ENCODE measurements at regions not wholly inside any gene's neighbourhood (a gene's known extent, or its start where the extent isn't known, plus 50 kb on each side); places are given as distances from the start of the nearest gene placed in this dataset.

DNA sequence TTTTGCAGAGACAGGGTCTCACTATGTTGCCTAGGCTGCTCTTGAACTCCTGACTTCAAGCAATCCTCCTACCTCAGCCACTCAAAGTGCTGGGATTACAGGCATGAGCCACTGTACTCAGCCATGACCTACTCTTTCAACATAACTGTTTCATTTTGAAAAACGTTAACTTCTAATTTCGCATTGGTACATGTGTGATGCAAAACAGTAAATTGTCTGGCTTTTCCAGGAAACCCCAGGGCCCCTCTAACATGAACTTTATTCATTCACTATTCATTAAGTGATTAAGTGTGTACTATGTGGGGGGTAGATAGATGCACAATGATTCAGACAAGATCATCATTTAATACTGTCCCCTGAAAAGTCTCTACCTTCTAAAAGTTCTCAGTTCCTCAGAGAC lies 364.9 kb downstream of the SS18 start:
- H3K4me2 ChIP-seq, result no peak overlapping the region
- POLR2A ChIA-PET, result no interaction called here
- DNase-seq (ENCODE audit: low read depth in 1 of 2, low spot score in 1 of 2), result no peak
- ATAC-seq, result no peak
- no peaks in the 10 kb centered on the region for H3K4me1 ChIP-seq
- WGBS (ENCODE audit: missing lambda C conversion rate), result 6% methylated on average over 2 of the region's 2 CpGs
- CTCF ChIA-PET, result no interaction called here
- H3K27ac ChIP-seq, result no peak overlapping the region
- TF ChIP-seq RAD21 (conservative IDR thresholded peaks at IDR 0.05 in 1 of 2, IDR thresholded peaks at IDR 0.05 in 1 of 2) (no peak), CEBPB (IDR thresholded peaks at IDR 0.05) (no peak), POLR2AphosphoS2 (conservative IDR thresholded peaks at IDR 0.05; ENCODE audit: low read length) (no peak), KDM5A (IDR thresholded peaks at IDR 0.05) (no peak), EHF (CRISPR knock-in tag; IDR thresholded peaks at IDR 0.05) (no peak), GATA3 (IDR thresholded peaks at IDR 0.05; ENCODE audit: borderline replicate concordance) (no peak), JUNB (IDR thresholded peaks at IDR 0.05) (no peak), MAZ (IDR thresholded peaks at IDR 0.05; ENCODE audit: borderline replicate concordance, low read depth, low read length) (no peak), FOXS1 (CRISPR knock-in tag; IDR thresholded peaks at IDR 0.05) (no peak), ZC3H11A (IDR thresholded peaks at IDR 0.05) (no peak), ZFP36 (IDR thresholded peaks at IDR 0.05; ENCODE audit: borderline replicate concordance, partially characterized antibody) (no peak), NPAS2 (CRISPR knock-in tag; IDR thresholded peaks at IDR 0.05; ENCODE audit: borderline replicate concordance) (no peak)
- TF ChIP-seq, protein P1, sequence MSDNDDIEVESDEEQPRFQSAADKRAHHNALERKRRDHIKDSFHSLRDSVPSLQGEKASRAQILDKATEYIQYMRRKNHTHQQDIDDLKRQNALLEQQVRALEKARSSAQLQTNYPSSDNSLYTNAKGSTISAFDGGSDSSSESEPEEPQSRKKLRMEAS (IDR thresholded peaks at IDR 0.05), result no peak
- no peak overlapping the region for H3K4me3 ChIP-seq
- H3K9me3 ChIP-seq, result no peaks in the 10 kb centered on the region
- FAIRE-seq, result no peak

DNA sequence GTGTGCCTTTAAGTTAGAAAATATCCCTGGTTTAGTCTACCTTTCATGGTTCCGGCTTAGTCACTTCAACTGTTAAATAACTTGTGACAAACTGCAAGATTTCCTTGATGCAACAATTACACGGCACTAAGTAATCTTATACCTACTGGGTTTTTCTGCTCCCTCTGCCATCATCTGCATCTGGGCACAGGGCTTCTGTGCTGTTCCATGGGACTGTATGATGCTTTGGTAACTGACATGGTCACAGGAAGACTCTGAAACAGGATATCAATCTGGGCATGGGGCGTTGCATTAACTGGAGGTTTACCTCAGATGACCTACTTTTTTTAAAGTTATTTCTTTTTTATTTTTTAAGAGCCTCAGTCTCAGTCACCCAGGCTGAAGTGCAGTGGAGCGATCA lies 365.4 kb downstream of the SS18 start:
- ChIA-PET CTCF (no interaction called here), POLR2A (no interaction called here)
- no peak overlapping the region for H3K27ac ChIP-seq
- ATAC-seq, result no peak
- no peak overlapping the region for H3K4me3 ChIP-seq
- FAIRE-seq, result no peak
- TF ChIP-seq CHD2 (IDR thresholded peaks at IDR 0.05; ENCODE audit: low read length, partially characterized antibody) (no peak), RFX5 (IDR thresholded peaks at IDR 0.05) (no peak), JUNB (IDR thresholded peaks at IDR 0.05) (no peak), RNF2 (IDR thresholded peaks at IDR 0.05; ENCODE audit: borderline replicate concordance, low read depth) (no peak), BHLHE40 (IDR thresholded peaks at IDR 0.05; ENCODE audit: low read depth, low read length) (no peak), KDM1A (IDR thresholded peaks at IDR 0.05; ENCODE audit: low read depth) (no peak)
- DNase-seq (ENCODE audit: low read depth in 1 of 2, low spot score in 1 of 2), result no peak
- WGBS (ENCODE audit: missing lambda C conversion rate), result 7% methylated on average over 4 of the region's 4 CpGs
- H3K4me2 ChIP-seq, result no peak overlapping the region
- no peaks in the 10 kb centered on the region for H3K4me1 ChIP-seq
- H3K9me3 ChIP-seq, result no peaks in the 10 kb centered on the region

DNA sequence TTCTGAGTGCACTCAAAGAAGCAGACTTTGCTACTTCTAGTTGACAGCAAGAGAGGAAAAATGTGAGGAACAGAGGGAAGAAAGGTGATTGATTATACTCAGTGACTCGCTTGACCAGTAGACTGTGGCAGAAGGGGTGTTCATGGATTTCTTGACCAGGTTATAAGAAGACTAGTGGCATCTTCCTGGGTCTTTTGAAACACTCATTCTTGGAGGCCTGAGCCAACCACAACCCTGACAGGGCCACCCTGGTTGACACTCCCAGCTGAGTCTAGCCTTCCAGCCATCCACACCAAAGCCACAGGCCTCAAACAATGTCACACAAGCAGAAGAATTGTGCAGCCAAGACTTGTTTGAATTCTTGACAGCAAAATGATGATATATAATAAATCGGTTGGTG lies 366.3 kb downstream of the SS18 start:
- CTCF ChIA-PET, result no interaction called here
- FAIRE-seq (no peak), ATAC-seq (no peak), DNase-seq (ENCODE audit: low read depth in 1 of 2, low spot score in 1 of 2) (no peak)
- POLR2A ChIA-PET, result no interaction called here
- Histone ChIP-seq H3K27ac (no peak overlapping the region), H3K9me3 (no peaks in the 10 kb centered on the region), H3K4me2 (no peak overlapping the region), H3K4me1 (no peaks in the 10 kb centered on the region), H3K4me3 (no peak overlapping the region)
- 0% methylated on average over 2 of the region's 2 CpGs for WGBS (ENCODE audit: missing lambda C conversion rate)
- TF ChIP-seq, protein P2, sequence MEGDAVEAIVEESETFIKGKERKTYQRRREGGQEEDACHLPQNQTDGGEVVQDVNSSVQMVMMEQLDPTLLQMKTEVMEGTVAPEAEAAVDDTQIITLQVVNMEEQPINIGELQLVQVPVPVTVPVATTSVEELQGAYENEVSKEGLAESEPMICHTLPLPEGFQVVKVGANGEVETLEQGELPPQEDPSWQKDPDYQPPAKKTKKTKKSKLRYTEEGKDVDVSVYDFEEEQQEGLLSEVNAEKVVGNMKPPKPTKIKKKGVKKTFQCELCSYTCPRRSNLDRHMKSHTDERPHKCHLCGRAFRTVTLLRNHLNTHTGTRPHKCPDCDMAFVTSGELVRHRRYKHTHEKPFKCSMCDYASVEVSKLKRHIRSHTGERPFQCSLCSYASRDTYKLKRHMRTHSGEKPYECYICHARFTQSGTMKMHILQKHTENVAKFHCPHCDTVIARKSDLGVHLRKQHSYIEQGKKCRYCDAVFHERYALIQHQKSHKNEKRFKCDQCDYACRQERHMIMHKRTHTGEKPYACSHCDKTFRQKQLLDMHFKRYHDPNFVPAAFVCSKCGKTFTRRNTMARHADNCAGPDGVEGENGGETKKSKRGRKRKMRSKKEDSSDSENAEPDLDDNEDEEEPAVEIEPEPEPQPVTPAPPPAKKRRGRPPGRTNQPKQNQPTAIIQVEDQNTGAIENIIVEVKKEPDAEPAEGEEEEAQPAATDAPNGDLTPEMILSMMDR (IDR thresholded peaks at IDR 0.05), result no peak
- TF ChIP-seq MYC (IDR thresholded peaks at IDR 0.05; ENCODE audit: borderline replicate concordance, low read length), result no peak
- TF ChIP-seq KDM1A (IDR thresholded peaks at IDR 0.05; ENCODE audit: low read depth), result no peak
- no peak for TF ChIP-seq POLR2A (IDR thresholded peaks at IDR 0.05; ENCODE audit: low read length)
- TF ChIP-seq PHF8 (IDR thresholded peaks at IDR 0.05; ENCODE audit: borderline replicate concordance, low read depth), result no peak
- TF ChIP-seq, protein P3, sequence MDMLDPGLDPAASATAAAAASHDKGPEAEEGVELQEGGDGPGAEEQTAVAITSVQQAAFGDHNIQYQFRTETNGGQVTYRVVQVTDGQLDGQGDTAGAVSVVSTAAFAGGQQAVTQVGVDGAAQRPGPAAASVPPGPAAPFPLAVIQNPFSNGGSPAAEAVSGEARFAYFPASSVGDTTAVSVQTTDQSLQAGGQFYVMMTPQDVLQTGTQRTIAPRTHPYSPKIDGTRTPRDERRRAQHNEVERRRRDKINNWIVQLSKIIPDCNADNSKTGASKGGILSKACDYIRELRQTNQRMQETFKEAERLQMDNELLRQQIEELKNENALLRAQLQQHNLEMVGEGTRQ (IDR thresholded peaks at IDR 0.05), result no peak
- TF ChIP-seq FOSB (CRISPR knock-in tag; IDR thresholded peaks at IDR 0.05), result no peak
- no peak for TF ChIP-seq HOXB13 (CRISPR knock-in tag; IDR thresholded peaks at IDR 0.05; ENCODE audit: low read depth)
- no peak for TF ChIP-seq RNF2 (IDR thresholded peaks at IDR 0.05; ENCODE audit: borderline replicate concordance, low read depth)
- TF ChIP-seq CHD2 (IDR thresholded peaks at IDR 0.05; ENCODE audit: low read length, partially characterized antibody), result no peak
- TF ChIP-seq, protein P4, sequence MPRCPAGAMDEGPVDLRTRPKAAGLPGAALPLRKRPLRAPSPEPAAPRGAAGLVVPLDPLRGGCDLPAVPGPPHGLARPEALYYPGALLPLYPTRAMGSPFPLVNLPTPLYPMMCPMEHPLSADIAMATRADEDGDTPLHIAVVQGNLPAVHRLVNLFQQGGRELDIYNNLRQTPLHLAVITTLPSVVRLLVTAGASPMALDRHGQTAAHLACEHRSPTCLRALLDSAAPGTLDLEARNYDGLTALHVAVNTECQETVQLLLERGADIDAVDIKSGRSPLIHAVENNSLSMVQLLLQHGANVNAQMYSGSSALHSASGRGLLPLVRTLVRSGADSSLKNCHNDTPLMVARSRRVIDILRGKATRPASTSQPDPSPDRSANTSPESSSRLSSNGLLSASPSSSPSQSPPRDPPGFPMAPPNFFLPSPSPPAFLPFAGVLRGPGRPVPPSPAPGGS (IDR thresholded peaks at IDR 0.05), result no peak
- no peak for TF ChIP-seq NR3C1 (IDR thresholded peaks at IDR 0.05)

Measured in A549 (cell line).